DOHH2 (cell line): ENCODE measurements at regions not wholly inside any gene's neighbourhood (a gene's known extent, or its start where the extent isn't known, plus 50 kb on each side); places are given as distances from the start of the nearest gene placed in this dataset.

Source experiments
- CTCF ChIP-seq: fragments of 200-600 bp; sonication (generic); IDR thresholded peaks from one replicate; pipeline ENCODE4 v1.5.1; 2014; ENCODE audit warnings: antibody characterized with exemption, mild to moderate bottlenecking, low read depth, low read length; ENCODE audit not compliant: poor library complexity, severe bottlenecking
- EZH2phosphoT487 ChIP-seq: fragments of 200-600 bp; sonication (generic); IDR thresholded peaks from 2 replicates; pipeline ENCODE4 v1.6.1; 2017; ENCODE audit warnings: borderline replicate concordance, mild to moderate bottlenecking, antibody characterized with exemption, low read length, moderate library complexity, mixed read lengths

- no peak for TF ChIP-seq CTCF
- TF ChIP-seq EZH2phosphoT487 = no peak
Observed at GRCh38 chr1:72634946-72635345, 352.6 kb upstream of the NEGR1 start.
